ENCODE measurements at regions not wholly inside any gene's neighbourhood (a gene's known extent, or its start where the extent isn't known, plus 50 kb on each side); places are given as distances from the start of the nearest gene placed in this dataset.
A peak's percentile ranks its signal among the peaks of the same experiment; 100 is the strongest.
"Not testable (repeated sequence)": the region's sequence is repeated elsewhere in the genome, so short reads cannot be mapped to it uniquely, and the experiment has no call there.

DNA sequence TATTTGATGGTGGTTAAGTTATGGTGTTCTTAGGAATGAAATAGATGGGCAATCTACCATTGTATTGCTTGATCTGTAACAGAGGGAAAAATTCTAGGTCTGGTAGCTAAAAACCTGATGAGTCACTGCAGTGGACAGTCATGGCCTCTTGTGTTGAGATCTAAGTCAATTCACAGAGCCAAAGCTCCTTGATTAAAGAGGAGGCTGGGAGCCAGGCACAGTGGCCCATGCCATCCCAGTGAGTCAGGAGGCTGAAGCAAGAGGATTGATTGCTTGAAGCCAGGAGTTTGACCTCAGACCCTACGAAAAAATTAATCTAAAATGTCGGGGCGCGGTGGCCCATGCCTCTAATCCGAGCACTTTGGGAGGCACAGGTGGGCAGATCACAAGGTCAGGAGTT, 67.1 kb upstream of the KPNA3 start:
- peak overlapping the region; percentile 53 for H3K4me3 Mint-ChIP-seq
- H3K27me3 Mint-ChIP-seq (ENCODE audit: insufficient read depth), result no peaks in the 10 kb centered on the region; the same call in 1 of the 2 replicates

DNA sequence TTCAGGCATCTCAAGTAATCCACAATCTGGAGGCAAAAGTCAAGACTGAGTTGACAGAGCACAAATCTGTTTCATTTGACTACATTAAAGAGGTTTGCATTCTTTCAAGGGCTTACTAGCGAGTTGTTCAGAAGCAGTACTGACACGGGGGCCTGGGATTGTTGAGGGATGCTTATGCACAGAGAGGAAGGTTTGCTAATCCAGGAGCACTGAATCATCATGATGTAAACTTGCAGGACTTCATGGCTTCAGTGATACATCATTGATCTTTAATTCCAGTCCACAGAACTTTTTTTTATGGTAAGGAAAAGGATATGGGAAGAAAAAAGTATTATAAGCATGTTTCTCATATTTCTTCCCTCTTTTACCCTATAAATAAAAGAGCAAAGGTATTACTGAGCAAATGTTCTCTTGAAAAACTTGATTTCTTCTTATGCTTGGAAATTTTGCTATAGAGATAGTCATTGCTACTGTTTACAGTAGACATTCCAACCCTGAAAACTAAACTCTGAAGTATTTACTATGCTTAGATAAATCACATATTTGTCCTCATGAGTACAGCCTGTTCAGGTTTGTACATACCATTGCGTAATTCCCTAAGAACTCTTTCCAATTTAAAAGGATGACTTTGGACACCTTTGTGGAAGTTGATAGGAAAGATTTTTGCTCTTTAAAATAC, 65.8 kb upstream of the KPNA3 start:
- Mint-ChIP-seq H3K27ac (peak overlapping the region; percentile 96), H3K36me3 (ENCODE audit: low read depth) (peaks cover 19% of the 10 kb centered on the region), H3K27me3 (ENCODE audit: insufficient read depth) (no peaks in the 10 kb centered on the region; the same call in 1 of the 2 replicates), H3K9me3 (peaks cover 27% of the 10 kb centered on the region), H3K4me3 (peak overlapping the region; percentile 76), H3K4me1 (ENCODE audit: low read depth) (peaks cover 30% of the 10 kb centered on the region)
- DNase-seq, result peak; percentile 94
- TF ChIP-seq, protein P1, sequence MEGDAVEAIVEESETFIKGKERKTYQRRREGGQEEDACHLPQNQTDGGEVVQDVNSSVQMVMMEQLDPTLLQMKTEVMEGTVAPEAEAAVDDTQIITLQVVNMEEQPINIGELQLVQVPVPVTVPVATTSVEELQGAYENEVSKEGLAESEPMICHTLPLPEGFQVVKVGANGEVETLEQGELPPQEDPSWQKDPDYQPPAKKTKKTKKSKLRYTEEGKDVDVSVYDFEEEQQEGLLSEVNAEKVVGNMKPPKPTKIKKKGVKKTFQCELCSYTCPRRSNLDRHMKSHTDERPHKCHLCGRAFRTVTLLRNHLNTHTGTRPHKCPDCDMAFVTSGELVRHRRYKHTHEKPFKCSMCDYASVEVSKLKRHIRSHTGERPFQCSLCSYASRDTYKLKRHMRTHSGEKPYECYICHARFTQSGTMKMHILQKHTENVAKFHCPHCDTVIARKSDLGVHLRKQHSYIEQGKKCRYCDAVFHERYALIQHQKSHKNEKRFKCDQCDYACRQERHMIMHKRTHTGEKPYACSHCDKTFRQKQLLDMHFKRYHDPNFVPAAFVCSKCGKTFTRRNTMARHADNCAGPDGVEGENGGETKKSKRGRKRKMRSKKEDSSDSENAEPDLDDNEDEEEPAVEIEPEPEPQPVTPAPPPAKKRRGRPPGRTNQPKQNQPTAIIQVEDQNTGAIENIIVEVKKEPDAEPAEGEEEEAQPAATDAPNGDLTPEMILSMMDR (IDR thresholded peaks at IDR 0.05), result no peak

More for the DNA sequence above, 67.1 kb upstream of the KPNA3 start:
- peak; percentile 96 for DNase-seq
- Mint-ChIP-seq H3K27ac (peak overlapping the region; percentile 96), H3K36me3 (ENCODE audit: low read depth) (peaks cover 8% of the 10 kb centered on the region; the same call in 1 of the 2 replicates), H3K4me1 (ENCODE audit: low read depth) (peaks cover 30% of the 10 kb centered on the region), H3K9me3 (peaks cover 15% of the 10 kb centered on the region)
- TF ChIP-seq, protein P1 (IDR thresholded peaks at IDR 0.05), result no peak

DNA sequence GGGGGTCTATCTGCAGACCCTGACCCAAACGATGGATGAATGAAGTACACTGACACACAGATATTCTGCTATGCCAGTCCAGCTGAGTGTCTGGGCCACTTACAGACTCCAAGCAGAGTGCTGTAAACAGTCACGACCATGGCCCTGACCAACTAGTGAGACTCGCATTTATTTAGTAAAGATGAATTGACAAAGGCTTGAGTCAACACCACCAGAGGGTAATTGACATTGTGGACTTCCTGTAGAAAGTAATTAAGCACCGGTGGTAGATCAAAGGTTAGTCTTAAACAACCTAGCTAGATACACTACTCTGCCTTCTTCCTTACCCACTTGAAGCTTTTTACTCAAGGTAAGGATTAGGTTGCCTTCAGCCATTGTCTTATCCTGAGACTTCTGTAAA, 63.4 kb upstream of the KPNA3 start:
- DNase-seq, result no peak
- Mint-ChIP-seq H3K9me3 (peaks cover 36% of the 10 kb centered on the region), H3K36me3 (ENCODE audit: low read depth) (peaks cover 25% of the 10 kb centered on the region), H3K27ac (no peak overlapping the region), H3K4me1 (ENCODE audit: low read depth) (peaks cover 39% of the 10 kb centered on the region), H3K4me3 (no peak overlapping the region), H3K27me3 (ENCODE audit: insufficient read depth) (no peaks in the 10 kb centered on the region; the same call in 1 of the 2 replicates)
- TF ChIP-seq, protein P1 (IDR thresholded peaks at IDR 0.05), result no peak

DNA sequence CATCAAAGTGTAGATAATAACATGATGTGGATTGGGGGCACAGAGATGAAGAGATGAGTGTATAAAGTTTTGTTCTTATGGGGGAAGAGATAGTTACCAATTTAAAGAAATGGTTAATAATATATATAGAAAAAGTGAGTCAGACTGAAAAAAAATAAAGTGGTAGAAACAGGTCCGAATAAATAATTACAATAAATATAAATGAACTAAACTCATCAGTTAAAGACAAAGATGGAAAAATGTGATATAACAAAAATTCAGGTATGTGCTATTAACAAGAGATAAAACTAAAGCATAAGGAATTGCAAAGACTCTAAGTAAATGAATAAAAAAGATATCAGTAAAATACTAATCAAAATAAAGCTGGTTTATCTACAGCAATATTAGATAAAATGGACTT, 61.1 kb upstream of the KPNA3 start:
- H3K9me3 Mint-ChIP-seq, result peaks cover 36% of the 10 kb centered on the region
- peaks cover 27% of the 10 kb centered on the region for H3K36me3 Mint-ChIP-seq (ENCODE audit: low read depth)
- DNase-seq, result no peak
- H3K4me1 Mint-ChIP-seq (ENCODE audit: low read depth), result peaks cover 26% of the 10 kb centered on the region
- H3K4me3 Mint-ChIP-seq, result no peak overlapping the region
- H3K27ac Mint-ChIP-seq, result no peak overlapping the region
- no peaks in the 10 kb centered on the region; the same call in 1 of the 2 replicates for H3K27me3 Mint-ChIP-seq (ENCODE audit: insufficient read depth)
- TF ChIP-seq, protein P1 (IDR thresholded peaks at IDR 0.05), result no peak

DNA sequence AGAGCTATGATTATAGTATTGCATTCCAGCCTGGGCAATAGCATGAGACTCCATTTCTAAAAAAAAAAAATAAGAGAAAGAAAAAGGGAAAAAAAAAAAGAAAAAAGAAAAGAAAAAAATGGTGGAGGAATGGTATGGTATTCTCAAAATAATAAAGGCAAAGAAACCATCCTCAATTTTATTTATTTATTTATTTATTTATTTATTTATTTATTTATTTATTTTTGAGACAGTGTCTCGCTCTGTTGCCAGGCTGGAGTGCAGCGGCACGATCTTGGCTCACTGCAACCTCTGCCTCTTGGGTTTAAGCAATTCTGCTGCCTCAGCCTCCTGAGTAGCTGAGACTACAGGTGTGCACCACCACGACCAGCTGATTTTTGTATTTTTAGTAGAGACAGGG, 60.0 kb upstream of the KPNA3 start:
- not testable (repeated sequence) for H3K27me3 Mint-ChIP-seq (ENCODE audit: insufficient read depth); H3K27ac Mint-ChIP-seq; DNase-seq; H3K4me3 Mint-ChIP-seq
- H3K4me1 Mint-ChIP-seq (ENCODE audit: low read depth), result peaks cover 25% of the 10 kb centered on the region
- peaks cover 27% of the 10 kb centered on the region for H3K36me3 Mint-ChIP-seq (ENCODE audit: low read depth)
- H3K9me3 Mint-ChIP-seq, result peaks cover 33% of the 10 kb centered on the region

DNA sequence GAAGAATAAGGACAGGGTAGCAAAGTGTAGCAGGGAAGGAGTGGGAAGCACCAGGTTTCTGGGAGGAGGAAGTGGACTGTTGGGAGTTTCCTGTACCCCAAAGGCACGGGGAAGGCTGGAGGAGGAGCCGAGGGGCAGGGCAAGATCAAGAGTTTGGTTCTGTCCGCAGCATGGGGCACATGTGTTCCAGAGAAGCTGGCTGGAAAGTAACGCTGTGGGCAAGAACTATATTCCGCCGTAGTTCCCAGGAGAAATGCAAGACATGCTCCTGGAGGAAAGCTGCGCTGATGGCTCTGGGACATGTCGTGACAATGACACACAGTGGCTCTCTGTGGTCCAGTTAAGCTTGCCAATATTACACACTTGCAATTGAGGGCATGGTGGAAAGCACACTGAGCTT, 51.7 kb upstream of the KPNA3 start:
- no peak for DNase-seq
- no peak overlapping the region for H3K4me3 Mint-ChIP-seq
- H3K27me3 Mint-ChIP-seq (ENCODE audit: insufficient read depth), result no peaks in the 10 kb centered on the region; the same call in 1 of the 2 replicates
- no peaks in the 10 kb centered on the region for H3K36me3 Mint-ChIP-seq (ENCODE audit: low read depth)
- peaks cover 34% of the 10 kb centered on the region for H3K4me1 Mint-ChIP-seq (ENCODE audit: low read depth)
- H3K27ac Mint-ChIP-seq, result no peak overlapping the region
- no peaks in the 10 kb centered on the region for H3K9me3 Mint-ChIP-seq
- TF ChIP-seq, protein P1 (IDR thresholded peaks at IDR 0.05), result no peak
